Stimulated activated CD8-positive, alpha-beta memory T cell treated with anti-CD3 and anti-CD28 coated beads, Interleukin-7, amount 100 ng/mL, for 48 hours (primary cell): ENCODE measurements at regions not wholly inside any gene's neighbourhood (a gene's known extent, or its start where the extent isn't known, plus 50 kb on each side); places are given as distances from the start of the nearest gene placed in this dataset.

ENCODE experiments used
- DNase-seq, 2 donors: peaks; one replicate each; pipeline ENCODE4 v3.0.0-alpha.2; 2020; ENCODE audit warnings: low read depth in 1 of 2; ENCODE audit errors: extremely low read depth in 1 of 2

- DNase-seq, result no peak
These were observed 213.0 kb downstream of the GLI2 start for GRCh38 chr2:120948662-120949011.

GRCh38 chr2:120949027-120949956, 213.6 kb downstream of the GLI2 start:
- no peak for DNase-seq

DNA sequence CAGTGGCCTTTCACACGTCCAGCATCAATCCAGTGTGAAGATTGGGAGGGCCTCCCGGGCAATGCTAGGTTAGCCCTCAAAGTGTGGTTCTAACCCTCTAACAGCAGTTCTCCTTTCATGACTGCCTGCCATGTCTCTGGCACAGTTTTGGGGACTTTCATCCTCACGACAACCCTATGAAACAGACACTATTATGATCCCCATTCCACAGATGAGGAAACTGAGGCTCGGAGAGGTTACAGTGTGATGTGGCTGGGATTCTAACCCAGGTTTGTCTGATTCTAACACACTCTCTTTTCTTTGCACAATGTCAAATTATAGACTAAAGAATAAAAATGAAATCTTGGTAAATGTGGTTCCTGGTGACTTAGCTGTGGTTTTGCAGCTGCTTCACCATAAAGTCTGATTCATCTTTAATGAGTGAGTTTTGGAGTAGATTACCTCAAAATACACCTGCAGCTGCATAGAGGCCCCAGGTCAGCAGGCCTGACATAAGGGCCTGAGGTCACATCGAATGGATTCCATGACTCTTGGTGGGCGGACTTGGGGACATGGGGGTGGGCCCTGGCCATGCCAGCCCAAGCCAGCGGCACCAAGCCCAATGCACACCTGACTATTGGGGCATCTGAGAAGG, 214.4 kb downstream of the GLI2 start:
- DNase-seq, result no peak

GRCh38 chr2:120951693-120952092, 216.0 kb downstream of the GLI2 start:
- no peak for DNase-seq

- DNase-seq, result no peak
These were observed 216.7 kb downstream of the GLI2 start for GRCh38 chr2:120952318-120952717.

GRCh38 chr2:120953066-120953756, 217.5 kb downstream of the GLI2 start:
- no peak for DNase-seq

DNA sequence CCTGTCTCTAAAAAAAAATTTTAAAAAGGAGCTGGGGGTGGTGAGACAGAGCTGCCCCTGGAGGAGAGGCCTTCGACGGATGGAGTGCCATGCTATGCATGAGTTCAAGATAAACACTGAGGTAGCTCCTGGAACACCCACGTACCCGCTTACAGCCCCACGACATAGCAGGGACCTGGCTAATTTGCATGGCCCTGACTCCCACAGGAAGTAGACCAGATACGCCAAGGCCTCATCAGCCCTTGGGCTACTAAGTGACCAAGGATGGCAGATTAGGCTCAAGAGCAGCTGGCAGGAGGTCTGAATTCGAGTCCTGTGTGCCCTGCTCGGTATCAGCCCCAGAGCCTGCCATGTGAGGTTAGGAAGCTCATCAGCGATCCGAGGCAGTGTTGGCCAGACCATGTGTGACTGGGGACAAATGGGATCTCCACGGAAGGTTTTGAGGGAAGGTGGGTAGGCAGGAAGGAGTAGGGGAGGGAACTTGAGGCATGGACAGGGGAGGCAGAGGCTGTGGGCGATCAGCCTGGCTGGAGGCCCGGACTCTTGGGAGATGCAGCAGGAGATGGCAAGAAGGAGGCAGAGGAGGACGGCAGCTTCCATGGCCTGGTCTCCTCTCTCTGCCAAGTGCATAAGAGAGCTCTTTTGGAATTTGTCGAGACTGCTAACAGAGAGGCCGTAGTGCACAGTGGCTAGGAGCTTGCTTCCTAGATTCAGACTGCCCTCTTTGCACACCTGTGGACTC, 218.3 kb downstream of the GLI2 start:
- DNase-seq, result no peak

GRCh38 chr2:120954939-120955338, 219.3 kb downstream of the GLI2 start:
- no peak for DNase-seq

DNA sequence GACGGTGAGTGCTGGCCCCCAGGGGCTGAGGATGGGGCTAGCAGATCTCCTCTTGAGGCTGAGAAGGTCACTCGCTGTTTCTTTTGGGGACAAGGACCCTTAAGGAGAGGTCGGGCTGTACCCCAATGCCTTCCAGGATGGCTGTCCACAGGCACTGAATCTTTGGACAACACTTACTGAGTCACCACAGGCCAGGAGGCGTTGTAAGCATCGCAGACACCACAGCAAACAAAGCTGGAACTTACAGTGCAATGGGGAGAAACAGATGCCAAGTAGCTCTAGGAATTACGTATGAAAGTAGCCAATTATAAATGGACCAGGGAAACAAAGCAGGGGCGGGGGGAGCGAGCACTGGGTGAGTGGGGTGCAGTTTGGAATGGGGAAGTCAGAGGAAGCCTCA, 219.8 kb downstream of the GLI2 start:
- no peak for DNase-seq

DNA sequence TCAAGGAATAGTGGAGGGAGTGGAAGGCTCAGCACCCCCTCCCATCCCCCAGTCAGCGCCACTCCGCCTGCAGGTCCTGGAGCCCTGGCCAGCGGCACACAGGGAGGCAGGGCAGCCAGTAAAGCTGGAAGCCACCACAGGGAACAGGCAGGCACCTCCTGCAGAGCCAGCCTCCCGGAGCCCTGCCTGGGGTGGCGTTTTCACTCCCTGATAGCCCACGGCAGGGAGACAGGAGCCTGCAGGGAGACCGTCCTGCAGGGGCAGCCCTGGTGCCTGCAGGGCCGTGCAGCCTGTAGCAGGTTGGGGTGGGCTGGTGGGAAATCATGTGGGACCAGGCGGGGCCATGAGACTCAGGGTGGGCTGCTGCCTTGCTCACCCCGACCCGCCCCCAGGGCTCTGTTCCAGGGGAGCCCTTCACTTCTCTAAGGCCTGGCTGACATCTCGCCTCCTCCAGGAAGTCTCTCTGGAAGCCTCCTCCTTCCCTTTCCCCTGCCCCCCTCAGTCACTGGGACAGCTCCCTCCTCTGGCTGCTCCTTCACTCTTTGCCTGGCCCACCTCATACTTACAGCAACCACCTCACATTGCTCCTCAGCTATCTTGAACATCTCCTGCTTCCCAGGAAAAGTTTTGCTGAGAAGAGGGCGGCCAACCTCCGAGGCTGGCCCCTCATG, 221.0 kb downstream of the GLI2 start:
- DNase-seq, result no peak

- DNase-seq, result no peak
These were observed 222.2 kb downstream of the GLI2 start for GRCh38 chr2:120957905-120958304.

DNA sequence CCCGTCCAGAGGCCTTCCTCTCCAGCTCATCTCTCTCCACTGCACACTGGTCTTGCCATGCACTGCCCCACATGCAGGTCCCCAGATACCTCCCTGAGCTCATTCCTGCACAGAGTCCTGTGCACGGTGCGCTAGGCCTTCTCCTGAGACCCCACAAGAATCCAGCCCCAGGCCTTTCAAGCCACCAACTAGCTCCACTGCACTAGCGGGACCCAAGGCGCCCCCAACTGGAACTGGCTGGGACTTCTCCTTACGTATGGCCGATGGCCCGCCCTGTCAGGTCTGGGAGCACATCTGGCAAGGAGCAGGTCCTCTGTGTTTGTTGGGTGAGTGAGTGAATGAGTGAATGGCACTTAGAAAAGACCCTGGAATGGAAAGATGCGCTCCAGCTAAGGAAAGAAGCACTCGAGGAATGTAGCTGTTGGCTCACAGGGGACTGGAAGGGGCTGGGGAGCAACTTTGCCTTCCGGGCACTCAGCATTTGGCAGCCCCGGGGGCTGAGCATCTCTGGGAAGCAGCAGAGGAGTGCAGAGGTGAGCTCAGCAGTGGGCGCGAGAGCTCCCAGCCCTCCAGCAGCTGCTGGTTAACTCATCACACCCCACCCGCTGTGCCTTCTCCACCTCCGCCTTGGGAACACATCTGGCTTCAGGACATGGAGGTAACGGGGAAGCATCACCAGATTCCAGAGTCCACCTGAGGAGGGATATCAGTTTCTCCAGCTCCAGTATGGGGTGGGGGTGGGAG, 223.1 kb downstream of the GLI2 start:
- no peak for DNase-seq

DNA sequence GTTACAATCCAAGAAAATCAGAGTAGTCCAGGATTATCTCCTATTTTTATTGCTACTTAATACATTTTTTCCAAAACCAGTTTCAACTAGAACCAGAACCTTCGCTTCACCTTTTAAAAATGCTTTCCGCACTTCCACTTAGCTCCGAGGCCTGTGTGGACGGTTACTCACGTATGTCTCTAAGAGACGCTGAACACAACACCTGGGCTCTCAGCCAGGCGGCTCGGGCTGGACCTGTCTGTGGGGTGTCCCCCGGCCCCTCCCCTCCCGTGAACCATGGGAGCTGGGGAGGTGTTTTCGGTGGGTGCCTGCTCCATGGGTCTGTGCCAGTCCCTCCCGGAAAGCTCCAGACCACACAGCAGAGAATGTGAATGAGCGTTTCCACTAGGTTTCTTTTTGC, 223.8 kb downstream of the GLI2 start:
- no peak for DNase-seq

DNA sequence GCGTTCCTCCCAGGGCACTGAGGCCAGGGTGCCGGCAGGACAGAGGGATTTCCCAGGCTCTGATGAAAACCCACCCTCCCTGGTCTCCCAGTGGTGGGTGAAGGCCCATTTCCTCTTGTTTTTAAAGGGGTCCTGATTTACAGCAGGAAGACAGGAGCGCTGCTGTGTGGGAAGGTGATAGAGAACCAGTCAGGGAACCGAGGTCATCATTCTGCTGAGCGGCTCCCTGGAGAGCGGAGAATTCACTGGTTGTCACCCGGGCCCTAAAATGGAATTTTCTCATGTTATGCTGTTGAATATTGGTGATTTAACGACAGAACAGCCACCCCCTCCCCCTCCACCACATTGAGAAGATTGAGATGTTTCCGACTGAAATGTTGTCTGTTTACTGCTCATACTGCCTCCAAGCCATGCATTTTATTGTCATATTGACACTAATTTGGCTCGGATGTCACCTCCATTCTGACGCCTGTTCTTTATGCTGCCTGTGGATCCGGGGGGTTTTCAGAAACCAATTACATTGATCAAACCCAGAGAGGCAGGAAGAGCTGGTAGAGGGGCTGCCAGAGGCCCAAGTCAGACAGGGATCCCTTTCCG, 225.2 kb downstream of the GLI2 start:
- no peak for DNase-seq

- DNase-seq, result no peak
These were observed 225.7 kb downstream of the GLI2 start for GRCh38 chr2:120961396-120961795.

DNA sequence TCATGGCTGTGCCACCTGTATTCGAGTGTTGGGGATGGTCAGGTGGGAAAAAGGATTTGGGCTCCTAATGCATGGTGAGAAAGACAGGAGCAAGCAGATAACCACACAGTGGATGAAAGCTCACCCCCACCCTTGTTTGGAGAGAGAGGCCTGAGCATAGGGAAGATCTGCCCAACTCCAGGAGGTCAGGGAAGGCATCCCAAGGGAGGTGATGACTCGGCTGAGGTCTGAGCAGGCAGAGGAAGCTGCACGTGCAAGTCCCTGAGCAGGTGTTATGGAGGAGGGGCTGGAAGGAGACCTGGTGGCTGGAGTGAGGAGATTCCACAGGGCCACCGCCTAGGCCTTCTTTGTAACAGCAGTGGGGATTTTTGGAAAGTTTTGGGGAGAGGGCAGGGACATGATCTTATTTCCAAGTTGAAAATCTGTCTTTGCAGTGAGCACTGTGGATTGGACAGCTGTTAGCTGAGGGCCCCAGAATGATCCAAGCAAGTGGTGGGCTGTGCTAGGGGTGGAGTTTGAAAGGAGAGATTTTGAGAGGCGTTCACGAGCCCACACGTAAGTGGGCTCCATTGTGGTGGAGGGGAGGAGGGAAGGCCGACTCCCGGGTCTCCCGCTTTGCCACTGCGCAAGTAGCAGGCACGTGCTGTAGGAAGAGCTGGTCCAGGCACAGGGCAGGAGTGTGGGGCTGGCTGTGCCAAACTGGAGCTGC, 228.5 kb downstream of the GLI2 start:
- no peak for DNase-seq

DNA sequence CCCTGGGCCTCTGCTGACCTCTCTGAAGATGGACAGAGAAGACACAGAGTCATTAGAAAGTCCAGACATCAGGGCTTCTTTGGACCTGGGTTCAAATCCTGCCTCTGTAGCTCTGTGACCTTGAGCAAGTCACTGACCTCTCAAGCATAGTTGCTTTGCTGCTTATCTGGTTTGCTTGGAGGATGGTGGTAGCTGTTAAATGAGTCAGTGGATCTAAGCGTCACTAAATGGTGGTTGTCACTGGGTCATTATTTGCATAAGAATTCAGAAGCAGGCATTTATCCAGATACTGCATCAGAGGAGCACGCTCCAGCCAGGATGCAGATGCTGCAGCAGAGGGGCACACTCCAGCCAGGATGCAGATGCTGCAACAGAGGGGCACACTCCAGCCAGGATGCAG, 229.2 kb downstream of the GLI2 start:
- DNase-seq, result no peak

- no peak for DNase-seq
These were observed 231.0 kb downstream of the GLI2 start for GRCh38 chr2:120966510-120967254.
